ENCODE measurements at regions not wholly inside any gene's neighbourhood (a gene's known extent, or its start where the extent isn't known, plus 50 kb on each side); places are given as distances from the start of the nearest gene placed in this dataset.

- Histone ChIP-seq H3K4me3 (replicated peaks in 1 of 2; ENCODE audit: low read depth in 1 of 2, low read length in 2 of 2) (no peak overlapping the region), H3K4me1 (ENCODE audit: control insufficient read depth in 1 of 2, insufficient read depth in 2 of 2, low read length in 2 of 2) (no peaks in the 10 kb centered on the region), H2AFZ (ENCODE audit: low read depth, low read length, poor library complexity, severe bottlenecking) (no peak overlapping the region), H3K27me3 (ENCODE audit: insufficient read depth, low read length) (no peaks in the 10 kb centered on the region), H3K27ac (ENCODE audit: low read depth, low read length) (no peak overlapping the region), H3K79me2 (ENCODE audit: insufficient read depth, low read length) (no peaks in the 10 kb centered on the region), H3K9me3 (ENCODE audit: control insufficient read depth in 1 of 2, insufficient read depth in 1 of 2, low read depth in 1 of 2, low read length in 2 of 2) (no peaks in the 10 kb centered on the region), H3K9ac (ENCODE audit: low read length) (no peak overlapping the region), H3K36me3 (ENCODE audit: control insufficient read depth in 1 of 2, insufficient read depth in 2 of 2, low read length in 2 of 2) (no peaks in the 10 kb centered on the region), H3K9me2 (ENCODE audit: insufficient read depth) (no peaks in the 10 kb centered on the region), H4K20me1 (ENCODE audit: insufficient read depth) (no peaks in the 10 kb centered on the region; the same call in 1 of the 2 replicates), H3K4me2 (ENCODE audit: low read length) (no peak overlapping the region)
- ATAC-seq: no peak
- no TSS peak for BruUV-seq (replicated peaks)
- ChIA-PET POLR2A (no interaction called here), CTCF (no interaction called here), RAD21 (ENCODE audit: low non-redundant PET in 1 of 2, low total read pairs in 2 of 2, uncharacterized antibody in 2 of 2, unreplicated experiment in 2 of 2) (no interaction called here)
- DNase-seq (ENCODE audit: low read depth, low spot score): no peak
- TF ChIP-seq POLR2A (IDR thresholded peaks at IDR 0.05; ENCODE audit: borderline replicate concordance, extremely low read depth, insufficient read depth, insufficient read length): no peak
- no peak for TF ChIP-seq SP1 (IDR thresholded peaks at IDR 0.05; ENCODE audit: low read depth)
- TF ChIP-seq SIN3A (IDR thresholded peaks at IDR 0.05; ENCODE audit: low read depth): no peak
- no peak for TF ChIP-seq REST (IDR thresholded peaks at IDR 0.05; ENCODE audit: low read depth)
- TF ChIP-seq ZNF274 (IDR thresholded peaks at IDR 0.05; ENCODE audit: low read depth, low read length): no peak
- TF ChIP-seq EZH2 (IDR thresholded peaks at IDR 0.05): no peak
- no peak for TF ChIP-seq ZBTB33 (IDR thresholded peaks at IDR 0.05; ENCODE audit: extremely low read depth, insufficient replicate concordance, low read length)
- TF ChIP-seq JUND (IDR thresholded peaks at IDR 0.05): no peak
- no peak for TF ChIP-seq EGR1 (IDR thresholded peaks at IDR 0.05; ENCODE audit: low read depth)
- no peak for TF ChIP-seq EZH2phosphoT487 (IDR thresholded peaks at IDR 0.05; ENCODE audit: borderline replicate concordance)
- TF ChIP-seq SRF (IDR thresholded peaks at IDR 0.05; ENCODE audit: low read depth): no peak
- no peak for TF ChIP-seq CBX3 (IDR thresholded peaks at IDR 0.05; ENCODE audit: low read depth)
- no peak for TF ChIP-seq YY1 (IDR thresholded peaks at IDR 0.05; ENCODE audit: extremely low read depth, insufficient replicate concordance, low read depth, low read length)
- no peak for TF ChIP-seq CTCF (IDR thresholded peaks at IDR 0.05 in 2 of 3, conservative IDR thresholded peaks at IDR 0.05 in 1 of 3; ENCODE audit: borderline replicate concordance in 1 of 3, insufficient read depth in 1 of 3, low read depth in 2 of 3, low read length in 2 of 3)
- TF ChIP-seq ELF1 (IDR thresholded peaks at IDR 0.05; ENCODE audit: borderline replicate concordance, low read depth): no peak
- no peak for TF ChIP-seq CEBPB (IDR thresholded peaks at IDR 0.05; ENCODE audit: low read depth)
- intact Hi-C loops (cut with micrococcal nuclease): no loop called here
Observed at GRCh38 chr3:162262129-162262528, 765.5 kb downstream of the OTOL1 start.

Measured in HCT116 (cell line).